Activated CD8-positive, alpha-beta memory T cell treated with anti-CD3 and anti-CD28 coated beads, Interleukin-2, amount 50 U/mL, for 48 hours (primary cell): ENCODE measurements at regions not wholly inside any gene's neighbourhood (a gene's known extent, or its start where the extent isn't known, plus 50 kb on each side); places are given as distances from the start of the nearest gene placed in this dataset.

Experiments used
- DNase-seq: peaks from one replicate; pipeline ENCODE4 v3.0.0-alpha.2; 2020

DNA sequence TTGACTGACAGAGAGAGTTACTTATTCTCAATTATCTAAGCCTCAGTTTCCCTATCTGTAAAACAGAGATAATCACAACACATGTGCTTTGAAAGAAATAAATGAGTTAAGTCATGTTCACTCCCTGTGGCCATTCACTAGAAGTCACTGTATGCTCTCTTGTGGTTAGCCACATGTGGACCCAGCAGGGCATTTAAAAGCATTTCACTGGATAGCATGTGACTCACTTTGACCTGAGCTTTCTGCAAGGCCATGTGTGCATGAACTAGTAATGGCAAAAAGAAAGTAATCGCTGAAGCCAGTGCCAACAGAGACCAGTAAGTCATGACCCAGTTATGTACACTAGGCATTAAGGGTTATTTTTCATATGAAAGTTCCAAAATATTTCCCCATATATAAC, 557.0 kb upstream of the IGFBP3 start:
- no peak for DNase-seq

DNA sequence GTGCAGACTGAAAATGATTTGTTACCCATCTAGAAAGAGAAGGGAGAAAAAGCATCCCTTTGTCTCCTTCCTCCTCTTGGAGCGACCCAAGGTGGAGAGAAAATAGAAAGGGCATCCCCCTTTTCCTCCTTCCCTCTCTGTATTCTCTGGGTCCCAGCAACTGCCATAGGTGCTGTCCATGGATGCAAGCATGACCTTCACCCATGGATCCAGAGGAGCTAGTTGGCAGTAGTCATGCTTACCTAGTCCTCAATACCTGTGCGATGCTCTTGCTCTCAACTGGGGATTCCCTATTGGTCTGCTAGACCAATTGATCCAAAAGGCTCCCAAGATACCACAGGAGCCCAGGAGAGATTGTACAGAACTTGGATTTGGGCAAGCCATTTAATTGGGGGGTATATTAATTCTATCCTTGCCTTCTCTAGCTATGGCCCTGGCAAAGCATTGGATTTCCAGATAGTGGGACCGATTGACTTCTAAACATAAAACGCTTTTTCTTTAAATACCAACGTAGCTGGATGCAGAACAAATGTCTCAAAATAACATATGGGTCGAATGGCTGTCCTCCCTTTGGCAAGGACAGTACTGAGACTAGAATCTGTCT, 547.8 kb upstream of the IGFBP3 start:
- DNase-seq, result no peak

DNA sequence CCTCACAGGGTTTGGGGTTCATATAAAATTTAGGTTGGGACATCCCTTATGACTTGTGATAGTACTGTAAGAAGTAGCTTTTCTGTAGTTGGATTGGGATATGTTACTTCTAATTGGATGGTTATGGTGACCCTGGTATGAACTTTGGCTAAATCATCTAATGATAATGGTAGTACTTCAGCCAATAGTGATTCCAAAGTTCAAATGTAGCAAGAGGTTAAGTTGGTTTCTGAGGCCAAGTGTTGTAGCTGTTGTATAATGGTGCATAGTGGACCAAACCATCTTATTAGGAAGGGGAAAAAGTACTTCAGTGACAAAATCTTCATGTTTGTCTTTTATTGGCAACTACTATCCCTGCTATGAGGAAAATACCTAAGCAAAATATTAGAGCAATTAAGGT, 542.1 kb upstream of the IGFBP3 start:
- DNase-seq, result no peak

DNA sequence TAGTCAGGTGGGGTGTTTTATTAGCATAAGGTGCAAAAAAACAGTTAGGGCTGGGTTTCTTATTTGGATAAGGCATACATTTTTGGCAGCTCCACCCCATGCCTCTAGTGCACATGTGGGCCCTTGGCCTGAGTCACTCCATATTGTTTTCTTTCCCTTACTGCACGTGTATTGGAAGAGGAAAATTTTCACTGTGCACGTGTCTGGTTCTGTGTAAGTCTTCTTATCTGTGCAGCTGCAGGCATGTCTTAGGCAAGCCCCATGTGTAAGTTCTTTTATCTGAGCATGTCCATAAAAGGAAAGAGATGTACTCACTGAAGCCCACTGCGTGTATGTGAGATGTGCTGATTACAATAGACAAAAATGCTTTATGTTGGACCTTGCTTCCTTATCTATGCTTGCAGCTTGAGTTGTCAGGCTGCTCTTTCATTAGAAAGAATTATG, 540.3 kb upstream of the IGFBP3 start:
- no peak for DNase-seq

DNA sequence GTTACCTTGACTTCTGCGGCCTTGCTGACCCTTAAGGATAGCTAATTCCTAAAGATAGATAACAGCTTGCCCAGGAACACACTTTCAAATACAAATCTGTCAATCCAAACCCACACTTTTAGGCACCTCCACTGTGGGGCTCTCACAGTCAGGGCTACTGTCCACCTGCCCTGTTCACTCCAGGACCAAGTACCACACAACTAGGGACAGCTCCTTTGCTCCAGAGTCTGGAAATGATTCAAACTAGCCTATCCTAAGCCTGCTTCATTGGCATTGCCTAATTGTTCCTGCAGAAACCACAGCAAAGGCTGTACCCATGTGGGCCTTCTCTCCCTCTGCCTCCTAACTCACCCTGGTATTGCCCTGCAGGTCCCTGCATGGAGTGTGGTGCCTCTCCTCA, 538.9 kb upstream of the IGFBP3 start:
- no peak for DNase-seq

DNA sequence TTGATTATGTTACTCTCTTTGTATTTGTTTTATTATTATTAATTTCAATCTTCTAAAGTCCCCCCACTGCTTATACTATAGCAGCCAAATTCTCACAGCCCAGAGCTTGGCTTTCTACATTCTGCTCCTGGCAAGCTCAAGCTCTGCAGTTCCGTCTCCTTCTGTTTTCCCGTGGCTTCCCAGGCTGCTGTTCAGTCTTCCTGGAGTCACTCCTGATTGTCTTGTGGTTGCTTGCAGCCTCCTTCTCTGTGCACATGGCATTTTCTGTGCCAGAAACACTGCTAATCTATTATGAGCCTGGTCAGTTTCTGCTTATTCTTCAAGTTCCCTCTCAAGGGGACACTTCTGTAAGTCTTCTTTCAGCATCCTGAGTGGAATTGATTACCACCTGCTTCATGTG, 533.7 kb upstream of the IGFBP3 start:
- DNase-seq, result no peak

DNA sequence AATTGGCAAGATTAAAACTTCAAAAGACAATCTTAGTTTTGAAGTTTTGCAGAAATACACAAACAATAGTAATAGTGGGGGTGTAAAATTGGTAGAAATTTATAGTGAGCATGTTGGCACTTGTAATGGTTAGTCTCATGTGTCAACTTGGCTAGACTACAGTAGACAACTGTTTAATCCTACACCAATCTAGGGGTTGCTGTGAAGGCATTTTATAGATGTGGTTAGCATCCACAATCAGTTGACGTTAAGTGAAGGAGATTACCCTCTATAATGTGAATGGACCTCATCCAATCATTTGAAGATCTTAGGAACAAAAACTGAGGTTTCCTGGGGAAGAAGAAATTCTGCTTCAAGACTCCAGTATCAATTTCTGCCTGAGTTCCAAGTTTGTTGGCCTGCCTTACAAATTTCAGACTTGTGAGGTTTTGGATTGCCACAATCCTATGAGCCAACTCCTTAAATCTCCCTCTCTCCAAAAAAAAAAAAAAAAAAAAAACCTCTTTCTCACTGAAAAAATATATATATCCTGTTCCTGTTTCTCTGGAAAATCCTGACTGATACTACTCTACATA, 531.6 kb upstream of the IGFBP3 start:
- no peak for DNase-seq

DNA sequence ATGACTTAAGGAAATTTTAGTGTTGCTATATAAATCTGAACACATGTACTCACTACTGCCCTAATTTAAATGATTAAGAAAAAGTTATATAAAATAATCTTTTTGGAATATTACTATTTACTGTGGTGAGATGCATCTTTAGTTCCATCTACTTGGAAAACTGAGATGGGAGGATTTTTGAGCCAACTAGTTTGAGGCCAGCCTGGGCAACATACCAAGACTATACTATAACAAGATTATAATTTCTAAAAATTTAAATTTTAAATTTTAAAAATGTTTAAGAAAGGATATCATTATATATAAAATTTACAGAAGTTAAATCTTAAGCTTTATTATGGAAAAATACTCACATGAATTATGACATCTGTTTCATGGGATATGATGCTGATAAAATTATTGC, 530.8 kb upstream of the IGFBP3 start:
- no peak for DNase-seq

DNA sequence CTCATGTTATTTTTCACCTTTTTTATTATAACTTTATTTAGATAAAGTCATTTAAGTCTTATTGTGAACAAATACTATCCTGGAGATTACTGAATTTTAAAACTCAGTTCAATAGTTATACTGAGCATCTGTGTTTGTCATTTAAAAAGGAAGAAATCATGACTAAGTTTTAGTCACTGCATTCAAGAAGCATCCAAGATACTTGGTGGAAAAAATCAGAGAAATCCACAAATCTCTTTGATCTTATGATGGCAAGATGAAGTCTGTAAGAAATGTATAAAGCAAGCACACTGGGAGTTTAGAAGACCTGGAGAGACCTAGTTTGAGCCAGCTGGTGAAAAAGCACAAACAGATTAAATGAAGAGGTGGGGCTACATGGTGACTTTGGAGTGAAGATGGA, 529.8 kb upstream of the IGFBP3 start:
- DNase-seq, result no peak

DNA sequence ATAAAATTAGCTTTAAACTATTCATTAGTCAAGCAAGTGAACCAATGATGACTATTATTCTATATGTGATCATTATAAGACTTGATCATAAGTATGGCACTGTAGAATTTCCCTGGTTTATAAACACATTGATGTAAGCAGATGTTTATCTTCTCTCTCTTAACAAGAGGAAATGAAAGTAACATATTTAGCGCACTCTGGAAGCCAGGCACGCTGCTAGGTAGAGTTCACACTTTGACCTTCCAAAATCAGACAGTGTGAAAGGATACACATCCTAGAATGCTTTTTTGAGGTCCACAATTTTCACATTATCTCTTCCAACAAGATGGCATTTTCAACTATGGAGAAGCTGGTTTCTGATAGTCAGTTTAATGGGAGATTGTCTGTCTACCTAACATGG, 529.4 kb upstream of the IGFBP3 start:
- DNase-seq, result no peak

DNA sequence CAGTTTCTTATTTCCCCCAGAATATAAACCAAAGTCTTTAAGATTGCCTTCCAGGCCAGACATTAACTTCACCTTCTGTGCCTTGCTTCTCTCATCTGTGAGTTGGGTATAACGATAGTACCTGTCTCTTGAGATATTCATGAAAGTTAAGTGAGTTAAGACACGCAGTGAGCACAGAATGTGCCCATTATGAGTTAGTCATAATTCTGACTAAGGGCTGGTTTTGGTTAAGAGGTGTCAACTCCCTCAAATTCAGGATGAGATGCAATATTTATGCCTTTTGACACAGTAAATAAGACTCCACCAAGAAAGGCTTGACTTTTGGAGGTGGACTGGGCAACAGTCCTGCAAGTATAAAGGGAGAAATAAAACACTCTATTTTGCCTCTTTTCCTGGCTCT, 528.7 kb upstream of the IGFBP3 start:
- no peak for DNase-seq

DNA sequence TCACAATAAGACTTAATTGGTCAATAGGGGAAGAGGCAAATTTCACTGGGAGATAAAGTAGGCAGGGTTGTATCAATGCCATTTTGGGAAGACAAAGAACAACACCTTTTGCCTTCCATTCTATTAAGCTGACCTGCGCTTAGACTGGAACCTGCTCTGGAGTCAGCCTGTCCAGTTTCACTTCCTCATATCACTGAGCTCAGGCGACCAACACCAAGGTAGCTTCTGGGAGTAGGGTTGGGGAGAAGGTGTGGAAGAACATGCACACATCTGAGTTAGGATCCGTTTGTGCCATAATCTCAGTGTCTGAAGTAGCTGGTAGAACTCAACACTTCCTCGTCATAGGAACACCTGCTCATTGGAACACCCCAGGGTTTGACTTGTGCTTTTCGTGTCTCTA, 527.4 kb upstream of the IGFBP3 start:
- DNase-seq, result no peak

DNA sequence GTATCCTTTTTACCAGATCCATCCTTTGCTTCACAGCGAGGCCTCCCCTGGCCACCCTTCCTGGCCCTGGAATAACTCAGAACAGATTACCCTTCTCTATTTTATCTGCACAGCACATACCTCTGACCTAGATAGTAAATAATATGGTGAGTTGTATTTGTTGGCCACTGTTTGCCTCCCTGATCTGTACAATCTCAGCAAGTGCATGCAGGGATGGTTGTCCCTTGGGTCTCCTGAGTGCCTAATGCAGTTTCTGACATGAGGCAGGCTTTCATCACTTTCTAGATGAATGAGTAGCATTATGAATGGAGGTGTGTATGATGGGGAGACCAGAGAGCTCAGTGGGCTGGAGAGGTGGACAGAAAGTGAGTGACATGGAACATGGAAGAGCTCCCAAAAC, 525.1 kb upstream of the IGFBP3 start:
- DNase-seq, result no peak

DNA sequence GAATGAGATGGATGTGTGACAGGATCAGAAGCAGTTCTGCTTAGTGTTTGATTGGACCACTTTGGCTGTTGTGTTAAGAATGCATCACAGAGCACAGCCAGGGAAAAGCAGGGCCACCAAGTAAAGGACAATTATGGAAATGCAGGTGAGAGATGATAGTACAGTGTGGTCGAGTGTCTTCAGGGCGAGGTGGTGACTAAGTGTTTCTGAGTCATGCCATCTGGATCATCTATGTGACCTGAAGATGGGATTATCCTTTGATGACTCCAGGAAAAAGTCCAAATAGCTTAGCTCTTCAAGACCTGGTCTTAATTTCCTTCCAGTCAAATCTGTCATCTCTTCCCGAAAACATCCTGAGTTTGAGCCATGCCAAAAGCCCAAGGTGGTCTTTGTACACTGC, 523.2 kb upstream of the IGFBP3 start:
- no peak for DNase-seq

DNA sequence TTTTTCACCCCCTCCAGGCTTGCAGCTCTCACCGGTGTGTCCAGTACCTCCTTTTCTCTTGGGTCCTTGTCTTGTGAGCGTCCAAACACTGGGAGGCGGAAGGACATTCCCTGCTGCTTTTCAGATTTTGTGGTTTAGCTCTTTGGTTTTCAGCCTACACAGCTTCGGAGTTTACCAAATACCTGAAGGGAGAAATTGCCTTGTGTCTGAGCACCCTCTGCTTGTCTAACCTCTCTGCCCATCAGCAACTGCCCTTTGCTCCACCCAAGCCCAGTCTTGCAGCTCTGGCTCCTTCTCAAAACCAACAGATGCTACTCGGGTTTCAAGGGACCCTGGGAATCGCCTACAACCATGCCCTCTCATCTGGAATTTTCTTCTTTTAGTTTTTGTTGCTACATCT, 519.1 kb upstream of the IGFBP3 start:
- DNase-seq, result no peak

DNA sequence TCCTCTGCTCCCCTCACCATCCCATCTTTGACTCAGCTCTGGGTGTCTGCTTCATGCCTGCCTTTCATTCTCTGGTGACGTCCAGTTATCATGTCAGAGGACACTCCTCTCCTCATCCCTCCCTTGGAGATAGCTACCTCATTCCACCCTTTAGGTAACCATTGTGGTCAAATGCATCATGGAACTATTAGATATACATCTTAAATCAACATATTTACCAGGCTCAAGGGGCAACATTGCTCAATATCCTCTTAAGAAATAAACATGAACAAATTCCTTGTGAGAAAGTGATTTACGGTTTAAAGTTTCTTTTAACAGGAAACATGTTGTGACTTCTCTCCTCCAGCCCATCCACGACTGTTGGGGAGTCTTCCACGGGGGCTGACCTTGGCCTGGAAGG, 511.6 kb upstream of the IGFBP3 start:
- no peak for DNase-seq

DNA sequence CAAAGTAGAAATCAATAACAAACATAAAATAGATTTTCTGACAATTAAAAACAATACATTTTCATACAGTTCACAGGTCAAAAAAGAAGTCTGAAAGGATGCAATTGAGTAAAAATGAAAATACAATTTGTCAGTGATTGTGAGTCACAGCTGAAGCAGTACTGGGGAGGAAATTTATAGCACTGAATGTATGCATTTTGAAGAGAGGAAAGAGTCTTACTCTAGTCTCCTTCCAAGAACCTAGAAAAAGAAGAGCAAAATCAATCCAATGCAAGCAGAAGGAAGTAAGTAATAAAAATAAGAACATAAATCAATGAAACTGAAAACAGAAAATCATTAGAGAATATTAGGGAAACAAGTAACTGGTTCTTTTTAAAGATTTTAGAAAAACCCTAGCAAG, 507.2 kb upstream of the IGFBP3 start:
- no peak for DNase-seq

DNA sequence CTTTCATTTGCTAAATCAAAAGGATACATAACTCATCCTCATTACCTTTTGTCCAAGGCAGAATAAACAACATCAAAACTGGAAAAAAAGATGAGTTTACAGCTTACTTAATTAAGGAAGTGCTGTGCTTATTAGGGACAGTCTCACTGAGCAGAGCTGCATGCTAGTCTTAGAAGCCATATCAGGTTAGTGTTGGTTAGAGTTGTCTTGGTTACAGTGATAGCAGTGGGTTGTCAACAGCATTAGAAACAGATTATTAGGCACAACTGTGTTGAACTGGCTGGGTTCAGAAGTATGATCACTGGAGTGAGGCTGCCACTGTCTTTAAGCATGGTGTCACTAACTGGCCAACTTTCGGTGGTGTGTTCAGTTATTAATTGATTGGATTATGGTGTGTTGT, 503.9 kb upstream of the IGFBP3 start:
- DNase-seq, result no peak

DNA sequence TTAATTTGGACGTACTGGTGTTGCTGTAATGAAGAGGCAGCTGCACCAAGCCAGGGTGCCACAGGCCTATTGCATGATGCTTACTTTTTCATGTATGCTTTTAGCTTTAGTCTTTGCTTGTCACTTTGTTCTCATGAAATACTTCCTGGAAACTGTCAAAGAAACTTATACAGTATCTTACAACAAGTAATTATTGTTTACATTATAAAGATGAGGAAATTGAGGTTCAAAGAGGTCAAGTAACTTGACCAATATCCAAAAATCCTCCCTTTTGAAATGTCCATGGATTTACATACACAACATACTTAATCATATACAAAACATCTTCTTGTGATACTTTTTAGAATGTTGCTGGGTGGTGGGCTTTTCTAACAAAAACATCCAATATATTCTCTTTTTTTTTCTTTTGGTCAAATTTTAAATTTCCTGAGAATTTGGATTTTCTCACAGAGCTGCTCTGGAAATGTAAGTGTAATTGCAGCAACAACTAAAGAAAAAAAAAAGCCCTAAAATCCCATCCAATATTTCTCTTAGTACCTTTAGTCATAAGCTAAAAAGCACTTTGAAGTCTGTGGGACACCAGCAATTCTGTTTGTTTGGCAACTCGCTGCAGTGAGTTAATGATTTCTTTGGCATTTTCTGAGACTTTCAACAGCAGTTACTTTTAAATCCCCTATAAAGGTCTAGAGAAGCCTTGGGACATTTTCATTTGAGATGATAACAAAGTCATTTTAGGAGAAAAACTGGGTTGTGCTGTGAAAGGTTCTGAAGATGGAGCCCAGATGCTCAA, 500.6 kb upstream of the IGFBP3 start:
- no peak for DNase-seq

DNA sequence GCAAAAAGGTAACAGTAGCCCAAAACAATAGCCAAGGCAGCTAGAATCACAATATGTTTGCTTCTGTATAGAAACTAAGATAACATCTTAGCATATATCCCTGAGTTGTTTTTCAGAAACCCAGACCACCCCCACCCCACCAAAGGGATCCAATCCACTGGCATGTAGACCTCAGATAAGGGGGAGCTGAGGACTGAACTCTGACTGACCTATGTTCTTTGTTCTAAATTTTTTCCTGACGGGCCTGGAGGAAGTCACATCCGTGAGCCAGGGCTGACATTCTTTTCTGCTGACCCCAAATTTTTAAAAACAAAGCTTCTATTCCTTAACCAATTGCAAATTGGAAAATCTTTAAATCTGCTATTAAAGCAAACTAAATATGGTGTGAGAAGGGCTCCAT, 493.9 kb upstream of the IGFBP3 start:
- no peak for DNase-seq

DNA sequence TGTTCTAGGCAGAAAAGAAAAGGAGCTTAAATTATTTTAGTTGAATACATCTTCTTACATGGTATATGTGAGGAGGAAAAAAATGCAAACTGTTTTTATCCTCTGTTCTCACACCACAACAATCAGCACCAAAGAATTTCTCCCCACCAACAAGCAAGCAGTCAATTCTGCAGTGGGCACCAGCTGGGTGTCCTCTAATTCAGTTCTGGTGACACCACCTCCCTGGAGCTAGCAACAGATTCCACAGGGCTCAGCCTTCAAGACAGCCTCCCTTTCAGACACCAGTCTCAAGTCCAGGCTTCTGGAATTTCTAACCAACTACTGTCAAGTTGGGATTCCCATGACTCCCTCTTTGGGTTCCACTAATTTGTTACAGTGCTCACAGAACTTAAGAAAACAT, 490.2 kb upstream of the IGFBP3 start:
- no peak for DNase-seq

DNA sequence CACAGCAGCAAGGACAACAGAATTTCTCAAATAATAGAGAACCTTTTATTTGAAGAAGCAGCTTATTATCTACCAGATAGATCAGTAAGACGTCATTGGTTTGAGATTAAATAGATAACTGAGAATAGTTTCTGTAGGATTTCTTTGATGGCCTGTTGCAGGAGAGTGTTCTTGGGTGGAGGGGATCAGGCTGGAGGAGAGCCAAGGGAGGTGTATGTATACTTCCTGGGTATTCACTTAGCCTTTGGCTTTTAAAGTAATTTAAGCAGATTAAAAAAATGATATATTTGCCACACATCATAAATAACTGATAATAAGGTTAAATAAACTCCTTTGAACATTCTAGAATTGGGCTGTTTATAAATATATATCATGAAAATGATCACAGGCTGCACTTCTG, 486.1 kb upstream of the IGFBP3 start:
- DNase-seq, result no peak

DNA sequence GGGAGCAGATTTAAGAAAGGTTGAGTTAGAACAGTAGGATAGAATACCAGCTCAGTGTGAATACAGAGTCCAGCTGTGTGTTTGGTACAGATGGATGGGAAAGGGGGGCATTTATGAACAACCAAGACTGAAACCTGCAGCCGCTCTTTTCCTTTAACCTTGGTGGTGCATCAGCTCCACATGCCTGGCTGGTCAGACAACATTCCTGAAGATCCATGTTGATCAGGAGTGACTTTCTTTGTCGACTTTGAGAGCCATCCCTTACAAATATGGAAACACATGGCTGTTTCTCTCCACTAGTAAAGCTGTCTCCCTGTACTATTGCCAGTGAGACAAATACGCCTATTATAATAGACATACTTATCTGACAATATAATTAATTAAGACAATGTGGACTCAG, 476.5 kb upstream of the IGFBP3 start:
- DNase-seq, result no peak

DNA sequence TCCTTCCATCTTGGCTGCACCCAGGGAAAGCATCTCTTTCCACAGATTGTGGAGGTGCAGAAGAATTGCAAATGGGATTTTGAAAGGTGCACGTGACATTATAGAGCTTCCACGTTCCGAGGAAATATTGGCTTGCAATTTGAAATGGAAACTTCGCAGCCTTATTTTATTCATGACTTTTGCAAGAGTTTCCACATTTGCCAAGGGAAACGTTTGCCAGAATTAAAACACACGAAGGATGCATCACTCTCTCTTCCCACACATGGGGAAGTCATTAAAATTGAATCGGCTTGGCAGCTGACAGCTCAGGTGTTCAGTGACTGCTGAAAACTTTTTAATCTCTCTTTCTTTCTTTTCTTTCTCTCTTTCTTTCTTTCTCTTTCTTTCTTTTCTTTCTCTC, 475.4 kb upstream of the IGFBP3 start:
- no peak for DNase-seq

DNA sequence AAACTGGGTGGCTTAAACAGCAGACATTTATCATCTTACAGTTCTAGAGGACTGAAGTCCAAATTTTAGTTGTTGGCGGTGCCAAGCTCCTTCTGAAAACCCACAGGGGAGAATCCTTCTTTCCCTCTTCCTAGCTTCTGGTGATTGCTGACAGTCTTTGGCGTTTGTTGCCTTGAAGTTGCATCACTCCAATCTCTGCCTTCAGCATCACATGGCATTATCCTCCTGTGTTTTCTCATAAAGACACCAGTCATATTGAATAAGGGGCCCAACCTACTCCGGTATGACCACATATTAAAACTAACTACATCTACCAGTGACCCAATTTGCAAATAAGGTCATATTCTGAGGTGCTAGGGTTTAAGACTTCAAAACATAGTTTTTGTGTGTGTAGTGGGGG, 472.1 kb upstream of the IGFBP3 start:
- DNase-seq, result no peak
